GM12891 (cell line): ENCODE measurements at regions not wholly inside any gene's neighbourhood (a gene's known extent, or its start where the extent isn't known, plus 50 kb on each side); places are given as distances from the start of the nearest gene placed in this dataset.
"Not testable (repeated sequence)": the region's sequence is repeated elsewhere in the genome, so short reads cannot be mapped to it uniquely, and the experiment has no call there.

ENCODE experiments used
- DNase-seq: peaks from one replicate; pipeline ENCODE4 v3.0.0; 2011; ENCODE audit warnings: low spot score; ENCODE audit not compliant: insufficient read length
- FAIRE-seq: peaks from 2 replicates; lab custom pipeline; 2011; peaks lifted over from hg19 to GRCh38; lab: Jason Lieb, UNC
- PAX5 ChIP-seq: IDR thresholded peaks from 2 replicates; pipeline ENCODE4 v1.6.1; 2011; ENCODE audit warnings: low read length, moderate library complexity, mild to moderate bottlenecking; ENCODE audit not compliant: insufficient read depth, severe bottlenecking
- POLR2A ChIP-seq: IDR thresholded peaks from 2 replicates; pipeline ENCODE4 v1.6.1; 2011; ENCODE audit warnings: low read depth, low read length, control low read depth
- POLR2AphosphoS5 ChIP-seq: IDR thresholded peaks from 2 replicates; pipeline ENCODE4 v1.6.1; 2011; ENCODE audit warnings: low read depth, low read length, control low read depth
- POU2F2 ChIP-seq: IDR thresholded peaks from 2 replicates; pipeline ENCODE4 v1.6.1; 2011; ENCODE audit warnings: low read depth, mild to moderate bottlenecking, control low read depth, low read length, moderate library complexity
- SPI1 ChIP-seq: IDR thresholded peaks from 2 replicates; pipeline ENCODE4 v1.6.1; 2011; ENCODE audit warnings: low read depth, low read length, control low read depth
- TAF1 ChIP-seq: IDR thresholded peaks from 2 replicates; pipeline ENCODE4 v1.6.1; 2011; ENCODE audit warnings: low read depth, low read length, control low read depth

DNA sequence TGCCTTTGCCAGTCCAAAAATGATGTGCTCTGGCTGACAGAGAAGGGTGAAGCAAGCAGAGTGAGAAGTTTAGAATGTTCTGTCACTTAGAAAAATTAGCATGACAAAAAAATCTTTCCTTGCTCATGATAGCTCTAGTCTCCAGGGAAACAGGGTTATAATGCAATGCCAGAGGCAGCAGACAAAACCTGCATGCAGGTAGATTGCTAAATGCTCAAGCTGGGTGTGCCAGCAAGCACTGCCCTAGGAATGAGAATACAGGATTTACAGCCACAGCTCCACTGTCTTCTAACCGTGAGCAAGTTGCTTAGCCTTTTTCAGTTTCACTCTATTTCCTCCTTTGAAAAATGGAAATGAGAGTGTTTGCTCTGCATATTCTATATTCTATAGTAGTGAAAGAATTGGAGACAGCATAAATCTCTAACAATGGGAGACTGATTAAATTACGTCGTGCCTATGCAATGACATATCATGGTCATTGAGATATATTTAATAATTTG, 516.6 kb upstream of the C16orf82 start:
- DNase-seq (no peak), FAIRE-seq (no peak)
- no peak for TF ChIP-seq POLR2AphosphoS5
- no peak for TF ChIP-seq POLR2A
- no peak for TF ChIP-seq SPI1
- no peak for TF ChIP-seq TAF1
- TF ChIP-seq POU2F2 = no peak
- TF ChIP-seq PAX5 = no peak

GRCh38 chr16:26554030-26554429, 512.7 kb upstream of the C16orf82 start:
- no peak for TF ChIP-seq TAF1
- TF ChIP-seq POU2F2 = no peak
- no peak for TF ChIP-seq POLR2AphosphoS5
- no peak for TF ChIP-seq PAX5
- TF ChIP-seq POLR2A = no peak
- no peak for TF ChIP-seq SPI1
- no peak for DNase-seq
- no peak for FAIRE-seq

DNA sequence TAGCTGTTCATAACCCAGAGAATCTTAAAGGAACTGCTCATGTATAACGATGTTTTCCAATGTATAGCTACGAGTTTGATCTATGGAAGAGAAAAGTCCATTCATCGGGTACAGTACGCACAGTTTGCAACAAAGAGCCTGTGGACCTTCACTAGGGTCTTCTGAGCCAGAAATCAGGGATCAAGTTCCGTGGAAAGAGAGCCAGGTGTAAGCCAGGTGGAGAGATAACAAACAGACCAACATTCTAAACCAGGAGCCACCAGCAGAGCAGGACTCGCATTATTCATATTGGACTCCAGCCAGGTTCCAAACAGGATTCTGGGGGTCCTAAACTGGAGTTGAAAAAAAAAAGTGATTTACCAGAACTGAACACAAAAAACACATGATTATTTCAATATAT, 505.4 kb upstream of the C16orf82 start:
- TF ChIP-seq POU2F2 = no peak
- TF ChIP-seq POLR2A = no peak
- no peak for TF ChIP-seq PAX5
- no peak for TF ChIP-seq SPI1
- TF ChIP-seq TAF1 = no peak
- no peak for TF ChIP-seq POLR2AphosphoS5
- DNase-seq = no peak
- FAIRE-seq = no peak

GRCh38 chr16:26563018-26563417, 503.7 kb upstream of the C16orf82 start:
- TF ChIP-seq POU2F2 (no peak), POLR2AphosphoS5 (no peak), SPI1 (no peak), TAF1 (no peak), POLR2A (no peak), PAX5 (no peak)
- DNase-seq = no peak
- FAIRE-seq = no peak

DNA sequence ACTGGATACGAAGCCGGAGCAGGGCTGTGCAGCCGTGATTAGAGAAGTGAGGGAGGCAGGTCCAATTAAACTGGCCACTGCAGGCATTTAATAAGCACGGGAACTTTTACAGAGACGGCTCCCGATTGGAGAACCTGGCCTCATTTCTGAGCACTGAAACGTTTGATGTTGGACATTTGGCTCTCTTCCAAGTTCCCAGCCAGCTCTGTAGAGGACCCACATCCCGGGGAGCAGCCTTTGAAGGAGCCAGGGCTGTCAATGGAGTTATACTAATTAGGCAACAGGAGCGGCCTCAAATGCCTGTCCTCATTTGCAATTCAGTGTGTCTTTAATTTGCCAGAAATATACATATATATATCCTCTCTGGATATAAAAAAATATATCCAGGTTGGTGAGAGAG, 499.4 kb upstream of the C16orf82 start:
- TF ChIP-seq POU2F2 (no peak), POLR2AphosphoS5 (no peak), SPI1 (no peak), TAF1 (no peak), PAX5 (no peak), POLR2A (no peak)
- FAIRE-seq (no peak), DNase-seq (no peak)

GRCh38 chr16:26569793-26570192, 496.9 kb upstream of the C16orf82 start:
- TF ChIP-seq TAF1 (no peak), SPI1 (peak; percentile 13; the same call in 1 of the 2 replicates), POLR2AphosphoS5 (no peak), POU2F2 (no peak)
- FAIRE-seq = no peak
- DNase-seq = no peak

GRCh38 chr16:26578748-26579147, 488.0 kb upstream of the C16orf82 start:
- TF ChIP-seq POU2F2 = no peak
- TF ChIP-seq PAX5 = no peak
- no peak for TF ChIP-seq POLR2AphosphoS5
- no peak for TF ChIP-seq POLR2A
- TF ChIP-seq SPI1 = no peak
- no peak for TF ChIP-seq TAF1
- DNase-seq (no peak), FAIRE-seq (no peak)

DNA sequence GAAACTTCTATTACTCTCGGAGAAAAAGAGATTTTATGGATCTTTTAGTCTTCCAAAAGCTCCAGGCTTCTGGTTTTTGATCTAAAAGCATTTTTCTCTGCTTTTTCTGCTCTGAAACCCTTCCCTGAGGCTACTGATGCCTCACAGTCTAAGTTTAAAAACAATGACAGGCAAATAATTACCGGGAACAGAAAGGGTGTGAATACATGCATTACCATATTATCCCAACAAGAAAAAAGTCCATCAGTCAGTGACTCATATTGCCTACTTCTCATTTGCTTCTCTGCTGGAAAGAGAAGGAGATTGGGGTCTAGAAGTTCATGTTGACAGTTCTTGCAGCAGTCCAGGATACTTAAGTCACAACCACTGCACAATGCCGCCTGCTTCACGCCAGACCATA, 482.9 kb upstream of the C16orf82 start:
- FAIRE-seq = no peak
- no peak for DNase-seq
- no peak for TF ChIP-seq POLR2AphosphoS5
- TF ChIP-seq SPI1 = no peak
- no peak for TF ChIP-seq PAX5
- no peak for TF ChIP-seq POU2F2

DNA sequence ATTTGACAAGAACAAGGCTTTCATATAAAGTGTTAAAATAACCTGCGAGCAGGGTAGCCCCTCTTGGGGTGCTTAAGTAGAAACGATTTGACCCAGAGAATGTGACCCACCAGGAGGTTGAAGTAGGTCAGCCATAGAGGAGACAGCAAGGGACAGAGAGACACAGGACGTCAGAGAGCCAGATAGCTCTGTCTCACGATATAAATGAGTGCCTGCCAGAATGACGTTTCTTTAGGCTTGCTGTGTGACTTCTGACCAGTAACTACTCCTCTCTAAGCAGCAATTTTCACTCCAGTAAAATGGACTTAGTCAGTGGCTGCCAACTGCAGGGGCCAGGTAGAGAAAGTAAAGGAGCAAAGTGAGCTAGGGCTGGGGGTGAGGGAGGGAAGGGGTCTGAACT, 473.0 kb upstream of the C16orf82 start:
- DNase-seq = no peak
- TF ChIP-seq POU2F2 (no peak), POLR2A (no peak), SPI1 (no peak), PAX5 (no peak), POLR2AphosphoS5 (no peak), TAF1 (no peak)
- no peak for FAIRE-seq

- no peak for FAIRE-seq
These were observed 472.1 kb upstream of the C16orf82 start for GRCh38 chr16:26594666-26595065.

GRCh38 chr16:26595199-26595598, 471.5 kb upstream of the C16orf82 start:
- TF ChIP-seq POLR2A (no peak), PAX5 (no peak), POLR2AphosphoS5 (no peak), TAF1 (no peak), POU2F2 (no peak), SPI1 (no peak)
- FAIRE-seq = no peak
- DNase-seq = no peak

More at GRCh38 chr16:26594666-26595065, 472.1 kb upstream of the C16orf82 start:
- TF ChIP-seq POU2F2 = no peak
- TF ChIP-seq POLR2AphosphoS5 = no peak
- no peak for TF ChIP-seq SPI1
- TF ChIP-seq PAX5 = no peak
- no peak for TF ChIP-seq TAF1
- DNase-seq = no peak

DNA sequence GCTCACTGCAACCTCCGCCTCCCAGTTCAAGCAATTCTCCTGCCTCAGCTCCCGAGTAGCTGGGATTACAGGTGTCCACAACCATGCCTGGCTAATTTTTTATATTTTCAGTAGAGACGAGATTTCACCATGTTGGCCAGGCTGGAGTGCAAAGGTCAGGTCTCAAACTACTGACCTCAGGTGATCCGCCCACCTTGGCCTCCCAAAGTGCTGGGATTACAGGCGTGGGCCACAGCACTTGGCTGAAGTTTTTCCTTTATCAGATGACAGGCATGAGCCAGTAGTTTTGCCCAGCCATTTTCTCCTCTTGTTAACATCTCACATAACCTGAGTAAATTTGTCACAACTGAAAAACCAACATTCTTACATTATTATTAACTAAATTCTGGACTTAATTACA, 470.7 kb upstream of the C16orf82 start:
- not testable (repeated sequence) for FAIRE-seq, DNase-seq
